ENCODE measurements at regions not wholly inside any gene's neighbourhood (a gene's known extent, or its start where the extent isn't known, plus 50 kb on each side); places are given as distances from the start of the nearest gene placed in this dataset.

DNA sequence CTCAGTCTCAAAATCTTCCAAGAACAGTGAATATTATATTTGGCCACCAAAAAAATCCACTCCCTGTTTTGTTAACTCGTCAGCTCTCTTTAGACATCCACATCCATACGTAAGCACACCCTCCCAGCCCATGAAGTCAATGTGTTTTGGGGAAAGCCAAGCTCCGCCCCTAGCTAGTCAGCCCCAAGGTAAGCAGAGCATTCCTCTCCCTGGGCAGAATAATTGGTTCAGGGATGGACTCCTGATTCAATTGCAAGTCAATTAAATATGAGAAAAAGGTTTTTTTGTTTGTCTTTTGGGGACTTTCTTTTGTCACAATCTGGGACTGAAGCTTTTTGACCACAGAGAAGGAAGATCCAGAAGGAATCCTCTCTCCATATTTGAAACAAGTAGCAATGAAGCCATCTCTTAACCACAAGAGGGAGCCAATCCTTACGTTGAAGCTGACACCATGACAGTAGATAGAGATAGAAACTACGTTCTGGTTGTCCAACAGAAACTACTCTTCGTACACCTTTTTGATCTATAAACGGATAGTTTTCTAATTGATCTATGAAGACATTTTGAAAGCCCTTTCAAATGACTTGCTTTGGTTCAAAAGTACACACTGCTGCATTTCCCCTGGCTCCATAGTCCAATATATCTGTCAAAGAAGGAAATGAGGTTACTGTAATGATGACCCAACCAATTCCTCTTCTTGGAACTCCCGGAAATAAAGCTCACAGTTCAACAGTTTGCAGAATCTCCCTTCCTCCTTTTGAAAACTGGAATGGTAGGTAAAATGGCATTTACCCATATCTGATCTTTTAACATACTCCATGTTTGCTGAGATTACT lies 166.4 kb downstream of the TLE1 start:
- no peak overlapping the region for H3K4me2 ChIP-seq
- Mint-ChIP-seq H3K4me3 (no peak overlapping the region), H3K36me3 (no peaks in the 10 kb centered on the region), H3K9me3 (peaks cover 15% of the 10 kb centered on the region), H3K27me3 (ENCODE audit: insufficient read depth, low read depth) (peaks cover 6% of the 10 kb centered on the region), H3K27ac (no peak overlapping the region), H3K4me1 (no peaks in the 10 kb centered on the region)
- no peaks in the 10 kb centered on the region for H3K79me2 ChIP-seq (ENCODE audit: low read depth)
- peak; percentile 51 for DNase-seq (ENCODE audit: low spot score)
- no peaks in the 10 kb centered on the region for H4K20me1 ChIP-seq (ENCODE audit: low read depth)
- peaks cover 3% of the 10 kb centered on the region for H3F3A ChIP-seq (ENCODE audit: low read depth)
- no peak overlapping the region for H2AFZ ChIP-seq (replicated peaks)
- H3K4me1 ChIP-seq: peaks cover 10% of the 10 kb centered on the region
- TF ChIP-seq EZH2phosphoT487 (IDR thresholded peaks at IDR 0.05) (no peak), EZH2 (IDR thresholded peaks at IDR 0.05) (no peak)
- TF ChIP-seq, protein P1, sequence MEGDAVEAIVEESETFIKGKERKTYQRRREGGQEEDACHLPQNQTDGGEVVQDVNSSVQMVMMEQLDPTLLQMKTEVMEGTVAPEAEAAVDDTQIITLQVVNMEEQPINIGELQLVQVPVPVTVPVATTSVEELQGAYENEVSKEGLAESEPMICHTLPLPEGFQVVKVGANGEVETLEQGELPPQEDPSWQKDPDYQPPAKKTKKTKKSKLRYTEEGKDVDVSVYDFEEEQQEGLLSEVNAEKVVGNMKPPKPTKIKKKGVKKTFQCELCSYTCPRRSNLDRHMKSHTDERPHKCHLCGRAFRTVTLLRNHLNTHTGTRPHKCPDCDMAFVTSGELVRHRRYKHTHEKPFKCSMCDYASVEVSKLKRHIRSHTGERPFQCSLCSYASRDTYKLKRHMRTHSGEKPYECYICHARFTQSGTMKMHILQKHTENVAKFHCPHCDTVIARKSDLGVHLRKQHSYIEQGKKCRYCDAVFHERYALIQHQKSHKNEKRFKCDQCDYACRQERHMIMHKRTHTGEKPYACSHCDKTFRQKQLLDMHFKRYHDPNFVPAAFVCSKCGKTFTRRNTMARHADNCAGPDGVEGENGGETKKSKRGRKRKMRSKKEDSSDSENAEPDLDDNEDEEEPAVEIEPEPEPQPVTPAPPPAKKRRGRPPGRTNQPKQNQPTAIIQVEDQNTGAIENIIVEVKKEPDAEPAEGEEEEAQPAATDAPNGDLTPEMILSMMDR (IDR thresholded peaks at IDR 0.05): peak; percentile 69
- H3K36me3 ChIP-seq: no peaks in the 10 kb centered on the region
- no peak overlapping the region for H3K4me3 ChIP-seq
- no peak overlapping the region for H3K27ac ChIP-seq
- no peak overlapping the region for H3K9ac ChIP-seq
- H3K9me3 ChIP-seq (ENCODE audit: low read depth): no peaks in the 10 kb centered on the region
- H3K27me3 ChIP-seq: no peaks in the 10 kb centered on the region

GRCh38 chr9:81521892-81522291 lies 167.5 kb downstream of the TLE1 start:
- no peak for TF ChIP-seq EZH2phosphoT487 (IDR thresholded peaks at IDR 0.05)
- TF ChIP-seq, protein P1 (IDR thresholded peaks at IDR 0.05): no peak
- TF ChIP-seq EZH2 (IDR thresholded peaks at IDR 0.05): no peak
- Mint-ChIP-seq H3K4me3 (no peak overlapping the region), H3K27me3 (ENCODE audit: insufficient read depth, low read depth) (peaks cover 6% of the 10 kb centered on the region), H3K27ac (no peak overlapping the region), H3K4me1 (no peaks in the 10 kb centered on the region), H3K36me3 (no peaks in the 10 kb centered on the region), H3K9me3 (peaks cover 15% of the 10 kb centered on the region)
- no peak overlapping the region for H3K4me3 ChIP-seq
- H3K9ac ChIP-seq: no peak overlapping the region
- H3K79me2 ChIP-seq (ENCODE audit: low read depth): no peaks in the 10 kb centered on the region
- H3K4me1 ChIP-seq: peaks cover 19% of the 10 kb centered on the region
- H3K36me3 ChIP-seq: no peaks in the 10 kb centered on the region
- H4K20me1 ChIP-seq (ENCODE audit: low read depth): no peaks in the 10 kb centered on the region
- no peak for DNase-seq (ENCODE audit: low spot score)
- H3K9me3 ChIP-seq (ENCODE audit: low read depth): no peaks in the 10 kb centered on the region
- no peak overlapping the region for H3K27ac ChIP-seq
- H3K27me3 ChIP-seq: no peaks in the 10 kb centered on the region
- no peak overlapping the region for H3K4me2 ChIP-seq
- H2AFZ ChIP-seq (replicated peaks): no peak overlapping the region
- H3F3A ChIP-seq (ENCODE audit: low read depth): peaks cover 6% of the 10 kb centered on the region

DNA sequence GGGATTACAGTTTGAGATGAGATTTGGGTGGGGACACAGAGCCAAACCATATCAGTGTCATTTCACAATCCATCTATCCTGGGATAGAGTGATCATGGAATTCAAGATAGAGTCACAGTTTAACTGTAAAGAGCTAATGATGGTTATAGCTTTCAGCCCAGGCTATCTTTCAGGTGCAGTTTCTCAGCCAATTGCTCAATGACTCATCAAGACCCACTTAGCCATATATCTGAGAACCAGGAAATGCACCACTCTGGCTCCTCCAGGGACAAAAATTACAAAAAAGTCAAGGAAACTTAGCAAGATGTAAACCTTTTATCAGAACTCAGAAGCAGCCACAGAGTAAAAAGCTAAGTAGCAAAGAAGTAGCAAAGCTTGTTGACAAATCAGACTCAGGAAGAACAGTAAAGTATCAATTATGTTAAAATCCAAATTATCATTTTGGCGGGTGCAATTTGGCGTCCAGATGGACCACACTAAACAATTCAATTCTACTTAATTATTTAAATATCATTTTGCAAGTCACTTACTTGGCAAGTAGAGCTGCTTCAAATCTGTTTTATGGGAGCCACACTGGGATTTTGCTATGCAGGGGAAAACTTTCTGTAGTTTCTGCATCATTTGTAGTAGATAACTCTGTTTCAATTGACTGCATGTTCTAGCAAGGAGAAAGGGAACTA lies 169.4 kb downstream of the TLE1 start:
- no peak overlapping the region for H2AFZ ChIP-seq (replicated peaks)
- no peaks in the 10 kb centered on the region for H3K4me1 Mint-ChIP-seq
- peaks cover 6% of the 10 kb centered on the region for H3K27me3 Mint-ChIP-seq (ENCODE audit: insufficient read depth, low read depth)
- no peaks in the 10 kb centered on the region for H4K20me1 ChIP-seq (ENCODE audit: low read depth)
- H3K27ac ChIP-seq: no peak overlapping the region
- H3K9ac ChIP-seq: no peak overlapping the region
- H3K36me3 Mint-ChIP-seq: no peaks in the 10 kb centered on the region
- H3K79me2 ChIP-seq (ENCODE audit: low read depth): no peaks in the 10 kb centered on the region
- no peak overlapping the region for H3K4me2 ChIP-seq
- H3K4me3 Mint-ChIP-seq: no peak overlapping the region
- no peaks in the 10 kb centered on the region for H3K36me3 ChIP-seq
- H3K9me3 ChIP-seq (ENCODE audit: low read depth): no peaks in the 10 kb centered on the region
- peaks cover 13% of the 10 kb centered on the region for H3K9me3 Mint-ChIP-seq
- no peak for DNase-seq (ENCODE audit: low spot score)
- H3K4me1 ChIP-seq: peaks cover 19% of the 10 kb centered on the region
- no peak overlapping the region for H3K4me3 ChIP-seq
- no peak overlapping the region for H3K27ac Mint-ChIP-seq
- H3F3A ChIP-seq (ENCODE audit: low read depth): peaks cover 6% of the 10 kb centered on the region
- TF ChIP-seq, protein P1 (IDR thresholded peaks at IDR 0.05): no peak
- TF ChIP-seq EZH2phosphoT487 (IDR thresholded peaks at IDR 0.05) (no peak), EZH2 (IDR thresholded peaks at IDR 0.05) (no peak)
- H3K27me3 ChIP-seq: no peaks in the 10 kb centered on the region

All from neural progenitor cell (in vitro differentiated cells).